ENCODE measurements at regions not wholly inside any gene's neighbourhood (a gene's known extent, or its start where the extent isn't known, plus 50 kb on each side); places are given as distances from the start of the nearest gene placed in this dataset.

DNA sequence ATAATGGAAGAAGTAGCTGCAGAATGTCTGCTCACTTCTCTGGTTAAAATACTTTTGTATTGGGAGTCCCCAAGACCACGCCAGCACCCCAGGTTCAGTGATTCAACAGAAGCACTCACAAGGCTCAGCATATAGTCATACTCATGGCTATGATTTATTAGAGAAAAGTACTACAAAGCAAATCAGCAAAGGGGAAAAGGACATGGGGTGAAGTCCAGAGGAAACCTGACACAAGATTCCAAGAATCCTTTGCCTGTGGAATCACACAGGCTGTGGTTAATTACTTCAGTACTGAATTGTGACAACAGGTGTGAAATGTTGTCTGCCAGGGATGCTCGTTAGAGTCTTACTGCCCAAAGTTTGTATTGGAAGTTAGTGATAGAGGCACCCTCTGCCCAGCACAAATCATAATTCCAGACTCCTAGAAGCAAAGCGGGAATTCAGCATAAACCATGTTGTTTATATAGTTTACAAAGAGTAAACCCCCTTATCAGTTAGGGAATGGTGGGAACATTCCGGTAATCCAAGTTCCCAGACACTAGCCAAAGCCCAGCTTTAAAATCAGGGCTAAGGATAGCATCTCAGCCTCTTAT is 79.4 kb downstream of the HYCC1 start:
- ATAC-seq (no peak), DNase-seq (no peak)
- H3K27ac ChIP-seq, result no peak overlapping the region
- no peaks in the 10 kb centered on the region for H3K27me3 ChIP-seq
- intact Hi-C loops (cut with DNase I), result no loop called here
- no peak overlapping the region for H3K4me3 ChIP-seq
- no peaks in the 10 kb centered on the region for H3K36me3 ChIP-seq
- no peaks in the 10 kb centered on the region for H3K4me1 ChIP-seq
- TF ChIP-seq POLR2A (IDR thresholded peaks at IDR 0.05), result no peak
- TF ChIP-seq, protein P1, sequence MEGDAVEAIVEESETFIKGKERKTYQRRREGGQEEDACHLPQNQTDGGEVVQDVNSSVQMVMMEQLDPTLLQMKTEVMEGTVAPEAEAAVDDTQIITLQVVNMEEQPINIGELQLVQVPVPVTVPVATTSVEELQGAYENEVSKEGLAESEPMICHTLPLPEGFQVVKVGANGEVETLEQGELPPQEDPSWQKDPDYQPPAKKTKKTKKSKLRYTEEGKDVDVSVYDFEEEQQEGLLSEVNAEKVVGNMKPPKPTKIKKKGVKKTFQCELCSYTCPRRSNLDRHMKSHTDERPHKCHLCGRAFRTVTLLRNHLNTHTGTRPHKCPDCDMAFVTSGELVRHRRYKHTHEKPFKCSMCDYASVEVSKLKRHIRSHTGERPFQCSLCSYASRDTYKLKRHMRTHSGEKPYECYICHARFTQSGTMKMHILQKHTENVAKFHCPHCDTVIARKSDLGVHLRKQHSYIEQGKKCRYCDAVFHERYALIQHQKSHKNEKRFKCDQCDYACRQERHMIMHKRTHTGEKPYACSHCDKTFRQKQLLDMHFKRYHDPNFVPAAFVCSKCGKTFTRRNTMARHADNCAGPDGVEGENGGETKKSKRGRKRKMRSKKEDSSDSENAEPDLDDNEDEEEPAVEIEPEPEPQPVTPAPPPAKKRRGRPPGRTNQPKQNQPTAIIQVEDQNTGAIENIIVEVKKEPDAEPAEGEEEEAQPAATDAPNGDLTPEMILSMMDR (IDR thresholded peaks at IDR 0.05), result no peak
- 44% methylated on average over 1 of the region's 4 CpGs for WGBS (ENCODE audit: insufficient coverage, low coverage, low lambda C conversion rate, missing lambda C conversion rate)
- H3K9me3 ChIP-seq, result no peaks in the 10 kb centered on the region

DNA sequence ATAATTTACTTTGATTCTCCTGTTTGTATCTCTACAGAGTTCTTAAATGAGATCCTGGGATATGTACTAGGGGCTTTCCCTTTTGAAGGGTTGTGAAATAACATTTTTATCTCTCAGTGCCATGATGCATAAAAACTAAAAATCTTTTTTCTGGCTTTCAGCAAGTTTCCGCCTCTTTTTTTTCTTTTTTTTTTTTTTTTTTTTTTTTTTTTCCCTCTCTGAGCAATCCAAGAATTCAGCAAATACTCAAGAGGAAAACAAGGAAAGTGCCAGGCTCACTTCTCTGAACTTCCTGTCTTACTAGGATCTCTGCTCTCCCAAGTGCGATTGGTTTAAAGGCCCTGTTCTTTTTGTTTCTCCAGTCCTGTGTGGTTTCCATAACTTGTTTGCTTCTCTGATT is 79.9 kb downstream of the HYCC1 start:
- Histone ChIP-seq H3K36me3 (no peaks in the 10 kb centered on the region), H3K9me3 (no peaks in the 10 kb centered on the region), H3K27ac (no peak overlapping the region), H3K27me3 (no peaks in the 10 kb centered on the region), H3K4me3 (no peak overlapping the region), H3K4me1 (no peaks in the 10 kb centered on the region)
- intact Hi-C loops (cut with DNase I), result no loop called here
- ATAC-seq, result no peak
- 35% methylated on average over 2 of the region's 2 CpGs for WGBS (ENCODE audit: insufficient coverage, low coverage, low lambda C conversion rate, missing lambda C conversion rate)
- no peak for DNase-seq
- TF ChIP-seq, protein P1 (IDR thresholded peaks at IDR 0.05), result no peak
- no peak for TF ChIP-seq POLR2A (IDR thresholded peaks at IDR 0.05)

DNA sequence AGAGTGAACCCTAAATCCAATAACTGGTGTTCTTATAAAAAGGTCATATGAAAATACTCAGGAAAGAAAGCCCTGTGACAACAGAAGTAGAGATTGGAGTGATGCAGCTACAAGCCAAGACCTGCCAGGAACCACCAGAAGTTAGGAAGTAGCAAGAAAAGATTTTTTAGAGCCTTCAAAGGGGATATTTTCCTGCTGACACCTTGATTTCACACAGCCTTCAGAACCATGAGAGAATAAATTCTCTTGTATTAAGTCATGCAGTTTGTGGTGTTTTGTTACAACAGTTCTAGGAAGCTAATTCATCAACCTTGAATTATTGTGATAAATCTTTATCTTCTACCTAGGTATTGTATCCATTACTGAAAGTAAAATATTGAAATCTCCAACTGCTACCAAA is 81.0 kb downstream of the HYCC1 start:
- Histone ChIP-seq H3K9me3 (no peaks in the 10 kb centered on the region), H3K27ac (no peak overlapping the region), H3K4me3 (no peak overlapping the region), H3K36me3 (no peaks in the 10 kb centered on the region), H3K4me1 (no peaks in the 10 kb centered on the region), H3K27me3 (no peaks in the 10 kb centered on the region)
- ATAC-seq (no peak), DNase-seq (no peak)
- TF ChIP-seq, protein P1 (IDR thresholded peaks at IDR 0.05), result no peak
- TF ChIP-seq POLR2A (IDR thresholded peaks at IDR 0.05), result no peak
- intact Hi-C loops (cut with DNase I), result no loop called here

DNA sequence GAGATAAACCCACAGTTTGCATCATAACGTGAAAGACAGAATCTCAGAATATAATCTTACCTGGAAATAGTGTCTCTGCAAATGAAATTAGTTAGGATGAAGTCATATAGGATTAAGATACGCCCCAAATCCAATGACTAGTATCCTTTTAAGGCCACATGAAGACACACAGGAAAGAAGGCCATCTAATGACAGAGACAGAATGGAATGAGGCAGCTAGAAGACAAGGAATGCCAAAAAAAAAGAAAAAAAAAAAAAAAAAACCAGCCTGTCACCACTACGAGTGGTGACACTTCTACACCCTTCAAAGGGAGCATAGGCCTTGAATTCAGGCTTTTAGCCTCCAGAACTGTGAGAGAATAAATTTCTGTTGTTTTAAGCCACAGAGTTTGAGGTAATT is 82.9 kb downstream of the HYCC1 start:
- DNase-seq (no peak), ATAC-seq (no peak)
- Histone ChIP-seq H3K27ac (no peak overlapping the region), H3K27me3 (no peaks in the 10 kb centered on the region), H3K4me3 (no peak overlapping the region), H3K4me1 (no peaks in the 10 kb centered on the region), H3K9me3 (no peaks in the 10 kb centered on the region), H3K36me3 (no peaks in the 10 kb centered on the region)
- WGBS (ENCODE audit: insufficient coverage, low coverage, low lambda C conversion rate, missing lambda C conversion rate), result 87% methylated on average over 3 of the region's 3 CpGs
- intact Hi-C loops (cut with DNase I), result no loop called here
- TF ChIP-seq, protein P1 (IDR thresholded peaks at IDR 0.05), result no peak
- TF ChIP-seq POLR2A (IDR thresholded peaks at IDR 0.05), result no peak

DNA sequence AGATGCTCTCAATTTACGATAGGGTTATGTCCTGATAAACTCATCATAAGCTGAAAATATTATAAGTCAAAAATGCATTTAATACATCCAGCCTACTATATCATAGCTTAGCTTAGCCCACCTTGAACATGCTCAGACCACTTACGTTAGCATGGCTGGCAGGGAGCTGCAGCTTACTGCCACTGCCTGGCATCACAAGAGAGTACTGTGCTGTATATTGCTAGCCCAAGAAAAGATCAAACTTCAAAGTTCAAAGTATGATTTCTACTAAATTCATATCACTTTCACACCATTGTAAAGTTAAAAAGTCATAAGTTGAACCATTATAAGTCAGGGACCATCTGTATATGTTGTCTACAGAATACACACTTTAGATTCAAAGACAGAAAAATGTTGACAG is 91.6 kb downstream of the HYCC1 start:
- Histone ChIP-seq H3K9me3 (no peaks in the 10 kb centered on the region), H3K27ac (no peak overlapping the region), H3K27me3 (no peaks in the 10 kb centered on the region), H3K4me3 (no peak overlapping the region), H3K36me3 (no peaks in the 10 kb centered on the region), H3K4me1 (no peaks in the 10 kb centered on the region)
- intact Hi-C loops (cut with DNase I), result no loop called here
- no peak for DNase-seq
- ATAC-seq, result no peak
- TF ChIP-seq, protein P1 (IDR thresholded peaks at IDR 0.05), result no peak
- no peak for TF ChIP-seq POLR2A (IDR thresholded peaks at IDR 0.05)
- WGBS (ENCODE audit: insufficient coverage, low coverage, low lambda C conversion rate, missing lambda C conversion rate), result 84% methylated on average over 2 of the region's 2 CpGs
